ENCODE measurements at regions not wholly inside any gene's neighbourhood (a gene's known extent, or its start where the extent isn't known, plus 50 kb on each side); places are given as distances from the start of the nearest gene placed in this dataset.

DNA sequence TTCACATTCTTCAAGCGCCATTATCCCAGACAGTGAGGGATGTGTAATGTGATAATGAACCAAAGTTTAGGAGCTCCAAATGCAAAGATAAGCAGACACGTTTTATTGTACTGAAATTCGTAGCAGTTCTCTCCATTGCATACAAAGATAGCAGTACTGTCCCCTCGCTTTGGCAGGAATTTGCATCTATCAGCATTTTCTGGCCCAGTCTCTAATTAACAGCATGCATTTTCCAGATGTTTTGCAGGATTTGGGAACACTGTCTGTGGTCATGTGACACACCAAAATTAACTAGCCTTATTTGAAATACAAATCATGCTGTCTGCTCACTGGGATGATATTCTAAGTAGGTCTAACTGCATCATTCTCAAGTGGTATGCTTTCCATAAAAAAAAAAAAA lies 235.9 kb upstream of the TRPM3 start:
- TF ChIP-seq CTCF (IDR thresholded peaks at IDR 0.05) (no peak), EP300 (IDR thresholded peaks at IDR 0.05) (no peak), POLR2AphosphoS5 (IDR thresholded peaks at IDR 0.05) (no peak)
